ENCODE measurements at regions not wholly inside any gene's neighbourhood (a gene's known extent, or its start where the extent isn't known, plus 50 kb on each side); places are given as distances from the start of the nearest gene placed in this dataset.

DNA sequence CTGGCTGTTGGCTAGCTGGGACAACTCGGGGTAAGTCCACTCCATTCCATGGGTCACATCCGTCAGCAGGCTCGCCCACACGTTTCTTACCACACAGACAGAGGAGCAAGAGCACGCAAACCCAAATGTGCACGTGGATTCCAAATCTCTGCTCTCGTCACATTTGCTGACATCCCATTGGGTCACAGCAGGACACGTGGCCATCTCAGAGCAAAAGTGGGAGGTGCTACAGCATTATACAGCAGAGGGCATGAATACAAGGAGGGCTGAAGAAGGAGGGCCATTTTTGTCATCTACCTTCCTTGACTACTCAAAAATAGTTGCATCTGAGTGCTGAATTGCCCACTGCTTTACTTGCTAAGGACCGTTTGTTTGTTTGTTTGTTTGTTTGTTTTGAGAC is 84.7 kb downstream of the RBBP6 start:
- Histone ChIP-seq H3K36me3 (ENCODE audit: insufficient read depth, low read length) (no peaks in the 10 kb centered on the region), H3K4me1 (ENCODE audit: insufficient read depth, low read length) (no peaks in the 10 kb centered on the region), H3K4me3 (ENCODE audit: low read depth in 1 of 2, low read length in 2 of 2) (no peak overlapping the region)

DNA sequence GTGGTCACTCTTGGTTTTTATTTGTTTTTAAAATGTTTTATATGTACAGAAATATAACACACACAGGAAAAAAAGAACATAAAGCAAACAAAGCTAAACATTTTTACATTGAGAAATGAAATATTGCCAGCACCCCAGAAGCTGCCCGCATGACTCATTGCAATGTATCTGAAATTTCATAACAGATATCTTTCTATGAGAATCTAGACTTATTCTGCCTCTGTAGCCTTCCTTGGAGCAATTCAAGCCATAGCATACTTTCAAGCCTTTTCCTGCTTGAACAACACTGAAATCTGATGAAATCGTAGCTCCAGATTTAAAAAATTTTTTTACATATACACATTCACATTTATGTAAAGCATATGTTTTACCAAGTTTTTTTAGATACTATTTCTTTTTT is 86.9 kb downstream of the RBBP6 start:
- no peaks in the 10 kb centered on the region for H3K36me3 ChIP-seq (ENCODE audit: insufficient read depth, low read length)
- H3K4me3 ChIP-seq (ENCODE audit: low read depth in 1 of 2, low read length in 2 of 2), result no peak overlapping the region
- H3K9me3 ChIP-seq (ENCODE audit: low read length), result no peaks in the 10 kb centered on the region
- no peaks in the 10 kb centered on the region for H3K27me3 ChIP-seq (ENCODE audit: control insufficient read depth in 1 of 2, insufficient read depth in 2 of 2, low read length in 2 of 2)
- no peak overlapping the region for H3K27ac ChIP-seq (ENCODE audit: low read depth, low read length)
- H3K9ac ChIP-seq (ENCODE audit: low read length), result no peak overlapping the region
- H3K4me1 ChIP-seq (ENCODE audit: insufficient read depth, low read length), result no peaks in the 10 kb centered on the region

More for the DNA sequence above, 84.7 kb downstream of the RBBP6 start:
- no peak overlapping the region for H3K9ac ChIP-seq (ENCODE audit: low read length)
- no peaks in the 10 kb centered on the region for H3K27me3 ChIP-seq (ENCODE audit: control insufficient read depth in 1 of 2, insufficient read depth in 2 of 2, low read length in 2 of 2)
- no peak overlapping the region for H3K27ac ChIP-seq (ENCODE audit: low read depth, low read length)
- no peaks in the 10 kb centered on the region for H3K9me3 ChIP-seq (ENCODE audit: low read length)

- no peak overlapping the region for H3K4me3 ChIP-seq (ENCODE audit: low read depth in 1 of 2, low read length in 2 of 2)
- H3K27ac ChIP-seq (ENCODE audit: low read depth, low read length), result no peak overlapping the region
- H3K9me3 ChIP-seq (ENCODE audit: low read length), result no peaks in the 10 kb centered on the region
- peaks cover 16% of the 10 kb centered on the region for H3K4me1 ChIP-seq (ENCODE audit: insufficient read depth, low read length)
- no peaks in the 10 kb centered on the region for H3K27me3 ChIP-seq (ENCODE audit: control insufficient read depth in 1 of 2, insufficient read depth in 2 of 2, low read length in 2 of 2)
- no peaks in the 10 kb centered on the region for H3K36me3 ChIP-seq (ENCODE audit: insufficient read depth, low read length)
- no peak overlapping the region for H3K9ac ChIP-seq (ENCODE audit: low read length)
Measured at GRCh38 chr16:24634919-24635318, 94.5 kb upstream of the TNRC6A start.

GRCh38 chr16:24635900-24636610 is 93.4 kb upstream of the TNRC6A start:
- no peak overlapping the region for H3K27ac ChIP-seq (ENCODE audit: low read depth, low read length)
- no peak overlapping the region for H3K4me3 ChIP-seq (ENCODE audit: low read depth in 1 of 2, low read length in 2 of 2)
- no peaks in the 10 kb centered on the region for H3K36me3 ChIP-seq (ENCODE audit: insufficient read depth, low read length)

DNA sequence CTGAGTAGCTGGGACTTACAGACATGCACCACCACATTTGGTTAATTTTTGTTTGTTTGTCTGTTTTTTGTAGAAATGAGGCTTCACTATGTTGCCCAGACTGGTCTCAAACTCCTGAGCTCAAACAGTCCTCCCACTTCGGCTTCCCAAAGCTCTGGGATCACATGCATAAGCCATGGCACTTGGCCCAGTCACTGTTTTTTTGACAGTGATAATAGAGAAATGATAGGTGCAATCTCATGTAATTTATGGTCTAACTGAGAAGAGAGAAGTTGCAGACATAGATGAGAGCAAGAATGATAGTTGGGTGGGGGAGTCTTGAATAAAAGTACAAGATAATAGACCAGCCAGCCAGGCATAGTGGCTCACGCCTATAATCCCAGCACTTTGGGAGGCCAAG is 89.7 kb upstream of the TNRC6A start:
- Histone ChIP-seq H3K4me3 (ENCODE audit: low read depth in 1 of 2, low read length in 2 of 2) (no peak overlapping the region), H3K9me3 (ENCODE audit: low read length) (no peaks in the 10 kb centered on the region), H3K9ac (ENCODE audit: low read length) (no peak overlapping the region), H3K27ac (ENCODE audit: low read depth, low read length) (no peak overlapping the region), H3K4me1 (ENCODE audit: insufficient read depth, low read length) (peaks cover 16% of the 10 kb centered on the region), H3K27me3 (ENCODE audit: control insufficient read depth in 1 of 2, insufficient read depth in 2 of 2, low read length in 2 of 2) (no peaks in the 10 kb centered on the region), H3K36me3 (ENCODE audit: insufficient read depth, low read length) (no peaks in the 10 kb centered on the region)

More at GRCh38 chr16:24635900-24636610, 93.4 kb upstream of the TNRC6A start:
- Histone ChIP-seq H3K27me3 (ENCODE audit: control insufficient read depth in 1 of 2, insufficient read depth in 2 of 2, low read length in 2 of 2) (no peaks in the 10 kb centered on the region), H3K9ac (ENCODE audit: low read length) (no peak overlapping the region), H3K9me3 (ENCODE audit: low read length) (no peaks in the 10 kb centered on the region), H3K4me1 (ENCODE audit: insufficient read depth, low read length) (peaks cover 16% of the 10 kb centered on the region)

DNA sequence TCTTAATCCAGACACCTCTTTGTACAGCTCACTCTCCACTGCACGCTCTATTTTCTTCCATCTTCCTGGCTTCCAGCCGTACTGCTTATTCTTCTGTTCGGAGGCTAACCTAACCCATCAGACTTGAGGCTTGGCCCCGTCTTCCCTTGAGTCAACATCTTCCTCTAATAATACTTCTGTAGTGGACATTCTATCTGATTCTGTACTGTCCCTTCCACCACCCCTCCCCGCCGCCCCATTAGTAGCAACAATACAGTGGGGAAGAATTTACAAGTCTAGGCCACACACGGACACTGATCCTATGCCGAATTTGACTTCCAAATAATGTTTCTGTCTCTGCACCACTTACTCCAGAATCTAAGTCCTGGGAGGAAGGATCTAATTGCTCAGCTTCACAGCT is 86.0 kb upstream of the TNRC6A start:
- Histone ChIP-seq H3K9me3 (ENCODE audit: low read length) (no peaks in the 10 kb centered on the region), H3K4me3 (ENCODE audit: low read depth in 1 of 2, low read length in 2 of 2) (no peak overlapping the region), H3K4me1 (ENCODE audit: insufficient read depth, low read length) (no peaks in the 10 kb centered on the region), H3K9ac (ENCODE audit: low read length) (no peak overlapping the region), H3K27ac (ENCODE audit: low read depth, low read length) (no peak overlapping the region), H3K36me3 (ENCODE audit: insufficient read depth, low read length) (no peaks in the 10 kb centered on the region), H3K27me3 (ENCODE audit: control insufficient read depth in 1 of 2, insufficient read depth in 2 of 2, low read length in 2 of 2) (no peaks in the 10 kb centered on the region)

DNA sequence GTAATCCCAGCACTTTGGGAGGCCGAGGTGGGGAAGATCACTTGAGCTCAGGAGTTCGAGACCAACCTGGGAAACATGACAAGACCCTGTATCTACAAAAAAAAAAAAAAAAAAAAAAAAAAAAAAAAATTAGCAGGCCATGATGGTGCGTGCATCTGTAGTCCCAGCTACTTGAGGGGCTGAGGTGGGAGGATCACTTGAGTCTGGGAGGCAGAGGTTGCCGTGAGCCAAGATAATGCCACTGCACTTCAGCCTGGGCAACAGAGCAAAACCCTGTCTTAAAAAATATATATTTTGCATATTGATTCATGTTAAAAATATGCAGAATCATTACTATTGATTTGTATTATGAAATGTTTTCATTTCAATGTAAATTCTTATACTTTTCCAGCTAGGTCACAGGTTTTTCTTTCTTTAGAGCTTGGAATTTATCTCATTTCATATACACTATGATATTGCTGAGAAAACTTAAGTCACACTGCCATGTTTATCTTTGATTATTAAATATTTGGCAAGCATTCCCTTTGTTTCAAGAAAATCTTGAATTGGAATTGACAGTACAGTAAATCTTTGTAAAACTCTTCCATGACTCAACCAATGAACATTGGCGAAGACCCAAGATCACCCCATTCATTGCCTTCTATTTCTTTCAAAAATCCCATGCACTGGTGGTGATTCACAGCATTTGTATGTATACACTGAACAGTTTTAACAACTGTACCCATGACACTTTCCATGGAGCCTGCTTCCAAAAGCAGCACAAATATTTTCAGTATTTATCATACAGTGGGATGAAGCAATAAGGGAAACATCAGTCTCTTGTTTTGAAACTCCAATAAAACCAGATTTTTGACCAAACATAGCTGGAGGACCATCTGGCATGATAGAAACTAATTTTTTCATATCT is 83.5 kb upstream of the TNRC6A start:
- Histone ChIP-seq H3K9ac (ENCODE audit: low read length) (no peak overlapping the region), H3K4me3 (ENCODE audit: low read depth in 1 of 2, low read length in 2 of 2) (no peak overlapping the region), H3K27ac (ENCODE audit: low read depth, low read length) (no peak overlapping the region), H3K27me3 (ENCODE audit: control insufficient read depth in 1 of 2, insufficient read depth in 2 of 2, low read length in 2 of 2) (no peaks in the 10 kb centered on the region), H3K9me3 (ENCODE audit: low read length) (no peaks in the 10 kb centered on the region), H3K4me1 (ENCODE audit: insufficient read depth, low read length) (no peaks in the 10 kb centered on the region), H3K36me3 (ENCODE audit: insufficient read depth, low read length) (no peaks in the 10 kb centered on the region)

DNA sequence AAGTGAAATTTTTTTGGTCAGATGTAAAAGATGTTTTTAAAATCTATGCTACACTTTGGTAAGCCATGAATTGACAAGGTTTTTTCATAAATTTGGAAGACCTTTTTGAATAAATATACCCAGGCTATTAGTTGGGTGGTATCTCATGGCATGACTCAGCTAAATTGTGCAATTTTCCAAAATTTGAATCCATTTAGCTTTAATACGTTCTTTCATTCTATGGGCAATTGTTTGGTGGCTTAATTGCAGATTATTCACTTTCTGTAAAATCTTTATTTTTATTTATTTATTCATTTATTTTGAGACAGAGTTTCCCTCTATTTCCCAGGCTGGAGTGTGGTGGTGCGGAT is 82.8 kb upstream of the TNRC6A start:
- Histone ChIP-seq H3K27ac (ENCODE audit: low read depth, low read length) (no peak overlapping the region), H3K36me3 (ENCODE audit: insufficient read depth, low read length) (no peaks in the 10 kb centered on the region), H3K4me3 (ENCODE audit: low read depth in 1 of 2, low read length in 2 of 2) (no peak overlapping the region), H3K9me3 (ENCODE audit: low read length) (no peaks in the 10 kb centered on the region), H3K9ac (ENCODE audit: low read length) (no peak overlapping the region), H3K27me3 (ENCODE audit: control insufficient read depth in 1 of 2, insufficient read depth in 2 of 2, low read length in 2 of 2) (no peaks in the 10 kb centered on the region), H3K4me1 (ENCODE audit: insufficient read depth, low read length) (no peaks in the 10 kb centered on the region)

DNA sequence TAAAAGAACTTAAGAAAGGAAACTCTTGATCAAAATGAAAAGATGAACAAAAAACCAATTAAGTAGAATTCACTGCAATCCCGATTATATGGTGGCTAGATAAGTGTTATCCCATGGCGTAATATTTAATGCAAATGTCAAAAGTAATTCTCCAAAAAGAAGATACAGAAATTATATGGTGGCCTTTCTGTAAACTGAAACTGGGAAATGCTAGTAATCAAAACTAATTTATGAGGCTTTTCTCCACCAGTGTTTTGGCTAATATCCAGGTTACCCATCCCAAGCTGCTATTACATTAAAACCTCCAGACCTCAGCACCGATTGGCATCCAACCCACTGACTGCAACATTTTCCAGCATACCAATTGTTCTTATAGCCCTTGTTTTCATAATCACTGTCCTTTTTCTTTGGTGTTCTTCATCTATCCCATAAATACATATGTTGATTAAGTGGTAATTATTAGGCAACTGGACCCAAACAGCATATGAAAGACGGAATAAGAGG is 77.2 kb upstream of the TNRC6A start:
- Histone ChIP-seq H3K9ac (ENCODE audit: low read length) (no peak overlapping the region), H3K27ac (ENCODE audit: low read depth, low read length) (no peak overlapping the region), H3K4me1 (ENCODE audit: insufficient read depth, low read length) (no peaks in the 10 kb centered on the region), H3K27me3 (ENCODE audit: control insufficient read depth in 1 of 2, insufficient read depth in 2 of 2, low read length in 2 of 2) (no peaks in the 10 kb centered on the region), H3K4me3 (ENCODE audit: low read depth in 1 of 2, low read length in 2 of 2) (no peak overlapping the region), H3K36me3 (ENCODE audit: insufficient read depth, low read length) (no peaks in the 10 kb centered on the region), H3K9me3 (ENCODE audit: low read length) (no peaks in the 10 kb centered on the region)

DNA sequence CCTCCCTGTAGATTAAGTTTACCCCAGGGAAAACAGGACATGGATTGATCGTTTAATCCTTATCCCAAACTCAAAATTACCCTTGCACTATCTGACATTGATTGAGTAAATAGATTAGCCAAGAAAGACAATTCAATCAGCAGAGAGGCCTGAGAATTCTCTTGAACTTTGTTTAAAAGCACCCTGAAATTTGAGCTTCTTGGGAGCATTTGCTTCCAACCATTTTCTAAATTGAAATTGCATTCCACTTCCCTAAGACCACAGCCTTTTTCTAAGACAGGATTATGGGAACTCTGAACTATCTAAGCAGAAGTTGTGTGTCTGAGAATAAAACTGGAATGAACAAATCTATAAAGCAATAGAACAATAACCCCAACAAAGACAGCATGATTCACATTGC is 76.6 kb upstream of the TNRC6A start:
- Histone ChIP-seq H3K4me3 (ENCODE audit: low read depth in 1 of 2, low read length in 2 of 2) (no peak overlapping the region), H3K9me3 (ENCODE audit: low read length) (no peaks in the 10 kb centered on the region), H3K27me3 (ENCODE audit: control insufficient read depth in 1 of 2, insufficient read depth in 2 of 2, low read length in 2 of 2) (no peaks in the 10 kb centered on the region), H3K36me3 (ENCODE audit: insufficient read depth, low read length) (no peaks in the 10 kb centered on the region), H3K9ac (ENCODE audit: low read length) (no peak overlapping the region), H3K4me1 (ENCODE audit: insufficient read depth, low read length) (no peaks in the 10 kb centered on the region), H3K27ac (ENCODE audit: low read depth, low read length) (no peak overlapping the region)

DNA sequence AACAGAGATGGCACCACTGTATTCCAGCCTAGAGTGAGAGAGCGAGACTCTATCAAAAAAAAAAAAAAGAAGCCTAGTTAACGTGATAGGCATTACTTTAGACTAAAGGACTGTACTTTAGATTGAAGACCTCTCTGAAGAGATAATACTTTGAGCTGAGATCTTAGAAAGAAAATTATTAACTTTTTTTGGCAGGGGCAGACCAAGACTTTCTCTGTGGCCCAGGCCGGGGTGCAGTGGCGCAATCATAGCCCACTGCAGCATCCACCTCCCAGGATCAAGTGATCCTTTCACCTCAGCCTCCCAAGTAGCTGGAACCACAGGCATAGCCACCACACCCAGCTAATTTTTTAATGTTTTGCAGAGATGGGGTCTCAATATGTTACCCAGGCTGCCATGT is 75.7 kb upstream of the TNRC6A start:
- Histone ChIP-seq H3K9ac (ENCODE audit: low read length) (no peak overlapping the region), H3K9me3 (ENCODE audit: low read length) (no peaks in the 10 kb centered on the region), H3K36me3 (ENCODE audit: insufficient read depth, low read length) (no peaks in the 10 kb centered on the region), H3K27me3 (ENCODE audit: control insufficient read depth in 1 of 2, insufficient read depth in 2 of 2, low read length in 2 of 2) (no peaks in the 10 kb centered on the region), H3K27ac (ENCODE audit: low read depth, low read length) (no peak overlapping the region), H3K4me3 (ENCODE audit: low read depth in 1 of 2, low read length in 2 of 2) (no peak overlapping the region), H3K4me1 (ENCODE audit: insufficient read depth, low read length) (no peaks in the 10 kb centered on the region)

All from muscle layer of colon (tissue), 2 donors.